H1 (cell line): ENCODE measurements at regions not wholly inside any gene's neighbourhood (a gene's known extent, or its start where the extent isn't known, plus 50 kb on each side); places are given as distances from the start of the nearest gene placed in this dataset.

ENCODE experiments used
- CTCF ChIA-PET: fragments of 300-600 bp; sonication (Branson Sonifier 250); formaldehyde crosslinking; loops from one replicate; lab custom pipeline; 2021; ENCODE audit not compliant: partially characterized antibody; lab: Charles Lee
- POLR2A ChIA-PET: fragments of 300-600 bp; sonication (Branson Sonifier 250); formaldehyde crosslinking; loops from one replicate; lab custom pipeline; 2021; ENCODE audit warnings: inconsistent platforms; ENCODE audit not compliant: partially characterized antibody; lab: Charles Lee
- DNase-seq, 2 experiments: peaks; one replicate each; pipeline versions ENCODE4 v3.0.0 to v3.0.0-alpha.2; 2010 to 2022; ENCODE audit warnings: low spot score in 2 of 2, low read depth in 1 of 2, mixed read lengths in 1 of 2
- FAIRE-seq: peaks from 2 replicates; lab custom pipeline; 2011; peaks lifted over from hg19 to GRCh38; lab: Jason Lieb, UNC
- H2AFZ ChIP-seq: 2 replicates; pipeline ENCODE4 v1.8.1; 2012; ENCODE audit warnings: low read length, inconsistent platforms
- H2AK5ac ChIP-seq: 2 replicates; pipeline ENCODE4 v1.6.1; 2013; ENCODE audit warnings: low read depth, low read length
- H2BK120ac ChIP-seq: replicated peaks from 2 replicates; pipeline ENCODE3; 2013; ENCODE audit warnings: low read depth, low read length, inconsistent platforms
- H2BK12ac ChIP-seq: 2 replicates; pipeline ENCODE4 v1.6.1; 2013; ENCODE audit warnings: low read depth, low read length
- H2BK15ac ChIP-seq: 2 replicates; pipeline ENCODE4 v1.6.1; 2013; ENCODE audit warnings: low read length
- H2BK20ac ChIP-seq: 2 replicates; pipeline ENCODE4 v1.6.1; 2013; ENCODE audit warnings: low read length
- H2BK5ac ChIP-seq: 2 replicates; pipeline ENCODE4 v1.6.1; 2013; ENCODE audit warnings: low read depth, low read length
- H3K14ac ChIP-seq: 2 replicates; pipeline ENCODE4 v1.6.1; 2013; ENCODE audit warnings: inconsistent platforms; ENCODE audit not compliant: insufficient read length
- H3K18ac ChIP-seq: 2 replicates; pipeline ENCODE4 v1.6.1; 2013; ENCODE audit warnings: low read length; ENCODE audit errors: extremely low read depth
- H3K23ac ChIP-seq: 2 replicates; pipeline ENCODE4 v1.6.1; 2013; ENCODE audit warnings: inconsistent platforms; ENCODE audit not compliant: insufficient read length
- H3K23me2 ChIP-seq: 2 replicates; pipeline ENCODE4 v1.6.1; 2013; ENCODE audit warnings: low read depth, low read length
- H3K27ac ChIP-seq: 2 replicates; pipeline ENCODE4 v1.6.1; 2011; ENCODE audit warnings: low read depth, low read length, inconsistent platforms
- H3K27me3 ChIP-seq, 4 experiments: replicated peaks in 1 of 4; 1 replicate in 1 of 4; 2 replicates in 3 of 4; pipeline versions ENCODE4 v1.6.1 to v1.8.1; 2011 to 2013; ENCODE audit warnings: low read length in 3 of 4, mild to moderate bottlenecking in 3 of 4, inconsistent platforms in 2 of 4, mixed read lengths in 2 of 4, moderate library complexity in 1 of 4; ENCODE audit not compliant: control insufficient read depth in 3 of 4, insufficient read depth in 3 of 4; ENCODE audit errors: extremely low read depth in 1 of 4
- H3K36me3 ChIP-seq, 4 experiments: 2 replicates each; pipeline versions ENCODE4 v1.6.1 to v1.8.1; 2011 to 2013; ENCODE audit warnings: mild to moderate bottlenecking in 4 of 4, low read length in 3 of 4, moderate library complexity in 2 of 4, control low read depth in 1 of 4, inconsistent platforms in 1 of 4; ENCODE audit not compliant: insufficient read depth in 4 of 4, control insufficient read depth in 2 of 4
- H3K4ac ChIP-seq: replicated peaks from 2 replicates; pipeline ENCODE3; 2013; ENCODE audit warnings: low read length, low read depth, mixed read lengths, inconsistent platforms; ENCODE audit not compliant: insufficient read length
- H3K4me1 ChIP-seq, 4 experiments: replicated peaks in 1 of 4; 1 replicate in 1 of 4; 2 replicates in 3 of 4; pipeline versions ENCODE4 v1.6.1 to v1.8.1; 2011 to 2013; ENCODE audit warnings: low read length in 3 of 4, inconsistent platforms in 2 of 4, mixed read lengths in 1 of 4; ENCODE audit not compliant: insufficient read depth in 4 of 4, control insufficient read depth in 3 of 4
- H3K4me2 ChIP-seq, 2 experiments: 2 replicates each; pipeline versions ENCODE4 v1.6.1 to v1.8.1; 2011 to 2013; ENCODE audit warnings: low read depth in 2 of 2, low read length in 2 of 2, control low read depth in 1 of 2, inconsistent platforms in 1 of 2, mild to moderate bottlenecking in 1 of 2; ENCODE audit not compliant: insufficient read depth in 1 of 2
- H3K4me3 ChIP-seq, 4 experiments: fragments of 200-600, 300-600 bp in 1 of 4; sonication (generic), shearing (Covaris generic), sonication (Bioruptor Twin) in 1 of 4; 2 replicates each; pipeline versions ENCODE4 v1.5.1 to v1.8.1; 2011 to 2016; ENCODE audit warnings: low read length in 4 of 4, low read depth in 3 of 4, control low read depth in 2 of 4, inconsistent platforms in 2 of 4, mild to moderate bottlenecking in 2 of 4, mixed read lengths in 1 of 4, moderate library complexity in 1 of 4; ENCODE audit not compliant: insufficient read depth in 2 of 4; ENCODE audit errors: extremely low read depth in 1 of 4
- H3K56ac ChIP-seq: replicated peaks from 2 replicates; pipeline ENCODE3; 2013; ENCODE audit warnings: low read depth, mild to moderate bottlenecking, mixed read lengths, low read length, inconsistent platforms; ENCODE audit not compliant: insufficient read length
- H3K79me1 ChIP-seq: 2 replicates; pipeline ENCODE4 v1.6.1; 2013; ENCODE audit warnings: low read depth, low read length, control low read depth
- H3K79me2 ChIP-seq, 2 experiments: 2 replicates each; pipeline versions ENCODE4 v1.6.1 to v1.8.1; 2012 to 2013; ENCODE audit warnings: low read length in 2 of 2, mild to moderate bottlenecking in 2 of 2, inconsistent platforms in 1 of 2; ENCODE audit not compliant: insufficient read depth in 2 of 2, control insufficient read depth in 1 of 2
- H3K9ac ChIP-seq, 4 experiments: replicated peaks in 1 of 4; 1 replicate in 1 of 4; 2 replicates in 3 of 4; pipeline versions ENCODE4 v1.6.1 to v1.8.1; 2011 to 2013; ENCODE audit warnings: low read depth in 3 of 4, low read length in 3 of 4, control low read depth in 2 of 4, mild to moderate bottlenecking in 2 of 4, moderate library complexity in 2 of 4, inconsistent platforms in 1 of 4; ENCODE audit errors: extremely low read depth in 1 of 4
- H3K9me3 ChIP-seq, 2 experiments: 2 replicates each; pipeline versions ENCODE4 v1.6.1 to v1.8.1; 2012 to 2013; ENCODE audit warnings: mild to moderate bottlenecking in 2 of 2, moderate library complexity in 2 of 2, control low read depth in 1 of 2, inconsistent platforms in 1 of 2, low read depth in 1 of 2, low read length in 1 of 2, mixed read lengths in 1 of 2; ENCODE audit not compliant: insufficient read depth in 2 of 2
- H4K20me1 ChIP-seq, 2 experiments: replicated peaks in 1 of 2; 2 replicates each; pipeline versions ENCODE3 to v1.8.1; 2011 to 2013; ENCODE audit warnings: inconsistent platforms in 2 of 2, low read length in 2 of 2, mild to moderate bottlenecking in 1 of 2; ENCODE audit not compliant: insufficient read depth in 2 of 2, control insufficient read depth in 1 of 2
- H4K5ac ChIP-seq: 2 replicates; pipeline ENCODE4 v1.6.1; 2013; ENCODE audit warnings: low read length, low read depth, mixed read lengths, inconsistent platforms; ENCODE audit not compliant: insufficient read length
- H4K8ac ChIP-seq: 2 replicates; pipeline ENCODE4 v1.8.0; 2013; ENCODE audit warnings: mild to moderate bottlenecking, moderate library complexity, low read length, inconsistent platforms; ENCODE audit not compliant: insufficient read depth; ENCODE audit errors: extremely low read depth
- H4K91ac ChIP-seq: replicated peaks from 2 replicates; pipeline ENCODE3; 2013; ENCODE audit warnings: low read length, mixed read lengths, inconsistent platforms; ENCODE audit not compliant: insufficient read length
- CBX5 ChIP-seq: fragments of 300-800, 300-1000 bp; sonication (generic); IDR thresholded peaks from 2 replicates; pipeline ENCODE4 v1.7.1; 2016; ENCODE audit warnings: antibody characterized with exemption, low read length, low read depth
- E2F6 ChIP-seq: IDR thresholded peaks from 2 replicates; pipeline ENCODE4 v1.6.1; 2012; ENCODE audit warnings: inconsistent platforms
- EGR1 ChIP-seq: IDR thresholded peaks from 2 replicates; pipeline ENCODE4 v1.6.1; 2011; ENCODE audit warnings: low read depth, low read length, borderline replicate concordance
- SIX5 ChIP-seq: IDR thresholded peaks from 2 replicates; pipeline ENCODE4 v1.6.1; 2011; ENCODE audit warnings: mild to moderate bottlenecking, low read depth, low read length
- WGBS, 2 experiments: shearing (Covaris generic) in 1 of 2; methylation state at CpG; one replicate each; pipeline versions ENCODE4 v1.1.6 to v1.1.7; 2013 to 2015; ENCODE audit warnings: low lambda C conversion rate in 2 of 2, mixed read lengths in 2 of 2, inconsistent platforms in 1 of 2, low coverage in 1 of 2, missing lambda C conversion rate in 1 of 2; ENCODE audit not compliant: insufficient replicate concordance in 2 of 2, insufficient coverage in 1 of 2, insufficient read length in 1 of 2; ENCODE audit errors: extremely low coverage in 1 of 2, missing lambda C conversion rate in 1 of 2; 5-methylcytosine and 5-hydroxymethylcytosine counted together

GRCh38 chr5:119708076-119708790 is 78.9 kb downstream of the FAM170A start:
- Histone ChIP-seq H4K8ac (no peak overlapping the region; the same call in 1 of the 2 replicates), H4K91ac (no peak overlapping the region), H3K23me2 (no peaks in the 10 kb centered on the region), H3K36me3 (no peaks in the 10 kb centered on the region), H3K79me1 (no peaks in the 10 kb centered on the region), H4K20me1 (no peaks in the 10 kb centered on the region), H2BK5ac (no peak overlapping the region), H4K5ac (no peak overlapping the region), H3K4ac (no peak overlapping the region), H3K18ac (no peak overlapping the region), H2AFZ (0 out of 2 replicates have a peak overlapping the region, but pooled peaks have one; percentile 16), H3K23ac (no peak overlapping the region), H3K9me3 (no peaks in the 10 kb centered on the region)
- FAIRE-seq (no peak), DNase-seq (no peak)
- 89% methylated on average over 2 of the region's 2 CpGs; no CpG with 5 or more reads in 1 of the 2 experiments for WGBS, 2 experiments
- CTCF ChIA-PET, result no interaction called here
- TF ChIP-seq E2F6, result no peak
- TF ChIP-seq SIX5, result no peak
- no peak for TF ChIP-seq EGR1
- no peak for TF ChIP-seq CBX5
- TF ChIP-seq, all 59 proteins: peak for 0
- Histone ChIP-seq H3K9ac (no peak overlapping the region; a peak in 1 of 7 replicates), H3K27ac (no peak overlapping the region), H2BK120ac (no peak overlapping the region), H3K56ac (no peak overlapping the region), H3K14ac (no peak overlapping the region), H3K79me2 (no peaks in the 10 kb centered on the region), H3K4me2 (no peak overlapping the region), H3K4me1 (no peaks in the 10 kb centered on the region; a peak in 1 of 7 replicates), H2BK15ac (no peak overlapping the region), H3K27me3 (no peaks in the 10 kb centered on the region; a peak in 2 of 7 replicates), H2BK12ac (no peak overlapping the region), H2BK20ac (no peak overlapping the region), H2AK5ac (no peak overlapping the region), H3K4me3 (no peak overlapping the region)
- POLR2A ChIA-PET, result no interaction called here
